GM21360 (cell line): ENCODE measurements at regions not wholly inside any gene's neighbourhood (a gene's known extent, or its start where the extent isn't known, plus 50 kb on each side); places are given as distances from the start of the nearest gene placed in this dataset.

ENCODE experiments used
- ATAC-seq: cut with Tn5 transposase; IDR thresholded peaks from one replicate; pipeline ENCODE4 v1.9.1; 2021; ENCODE audit warnings: mild to moderate bottlenecking, moderate library complexity; ENCODE audit not compliant: unreplicated experiment

GRCh38 chr2:128894896-128895295, 576.2 kb upstream of the HS6ST1 start:
- no peak for ATAC-seq

- no peak for ATAC-seq
Measured at GRCh38 chr2:128901572-128902391, 583.1 kb upstream of the HS6ST1 start.

GRCh38 chr2:128903637-128904036, 585.0 kb upstream of the HS6ST1 start:
- no peak for ATAC-seq

- no peak for ATAC-seq
Measured at GRCh38 chr2:128911276-128911675, 592.6 kb upstream of the HS6ST1 start.

GRCh38 chr2:128914320-128914719, 595.7 kb upstream of the HS6ST1 start:
- ATAC-seq, result no peak

- ATAC-seq, result no peak
Measured at GRCh38 chr2:128921751-128922150, 603.1 kb upstream of the HS6ST1 start.

- no peak for ATAC-seq
Measured at GRCh38 chr2:128922154-128922553, 603.5 kb upstream of the HS6ST1 start.

GRCh38 chr2:128925631-128926030, 607.0 kb upstream of the HS6ST1 start:
- no peak for ATAC-seq

- ATAC-seq, result no peak
Measured at GRCh38 chr2:128930101-128930500, 611.4 kb upstream of the HS6ST1 start.

- ATAC-seq, result no peak
Measured at GRCh38 chr2:128940378-128940777, 621.7 kb upstream of the HS6ST1 start.

- no peak for ATAC-seq
Measured at GRCh38 chr2:128941751-128942150, 623.1 kb upstream of the HS6ST1 start.

GRCh38 chr2:128949360-128949759, 630.7 kb upstream of the HS6ST1 start:
- no peak for ATAC-seq

- ATAC-seq, result no peak
Measured at GRCh38 chr2:128950758-128951157, 632.1 kb upstream of the HS6ST1 start.

- ATAC-seq, result no peak
Measured at GRCh38 chr2:128958241-128958640, 639.6 kb upstream of the HS6ST1 start.

- no peak for ATAC-seq
Measured at GRCh38 chr2:128967646-128968045, 649.0 kb upstream of the HS6ST1 start.

GRCh38 chr2:128969374-128969773, 650.7 kb upstream of the HS6ST1 start:
- no peak for ATAC-seq

- ATAC-seq, result no peak
Measured at GRCh38 chr2:128970332-128971116, 651.9 kb upstream of the HS6ST1 start.

GRCh38 chr2:128973566-128973965, 654.9 kb upstream of the HS6ST1 start:
- ATAC-seq, result no peak

GRCh38 chr2:128978212-128978611, 659.5 kb upstream of the HS6ST1 start:
- no peak for ATAC-seq

- ATAC-seq, result no peak
Measured at GRCh38 chr2:128979182-128979581, 660.5 kb upstream of the HS6ST1 start.

- no peak for ATAC-seq
Measured at GRCh38 chr2:128980475-128980874, 661.8 kb upstream of the HS6ST1 start.

GRCh38 chr2:128981353-128981752, 662.7 kb upstream of the HS6ST1 start:
- ATAC-seq, result no peak
